ENCODE measurements at regions not wholly inside any gene's neighbourhood (a gene's known extent, or its start where the extent isn't known, plus 50 kb on each side); places are given as distances from the start of the nearest gene placed in this dataset.
A peak's percentile ranks its signal among the peaks of the same experiment; 100 is the strongest.

- H3K36me3 Mint-ChIP-seq = no peaks in the 10 kb centered on the region
- ATAC-seq = no peak
- no peaks in the 10 kb centered on the region for H3K9me3 Mint-ChIP-seq
- H3K4me1 Mint-ChIP-seq = no peaks in the 10 kb centered on the region
- H3K4me3 Mint-ChIP-seq = no peak overlapping the region
- no peak overlapping the region for H3K27ac Mint-ChIP-seq
- no peak for DNase-seq (ENCODE audit: low spot score in 2 of 2)
Observed at GRCh38 chr16:77570574-77570973, 135.7 kb upstream of the ADAMTS18 start.

- no peaks in the 10 kb centered on the region for H3K9me3 Mint-ChIP-seq
- ATAC-seq = no peak
- DNase-seq (ENCODE audit: low spot score in 2 of 2) = no peak
Observed at GRCh38 chr16:77571115-77571862, 136.5 kb upstream of the ADAMTS18 start.

GRCh38 chr16:77574867-77575624, 140.2 kb upstream of the ADAMTS18 start:
- Mint-ChIP-seq H3K9me3 (no peaks in the 10 kb centered on the region), H3K27ac (no peak overlapping the region), H3K36me3 (no peaks in the 10 kb centered on the region), H3K4me1 (no peaks in the 10 kb centered on the region), H3K4me3 (no peak overlapping the region)
- DNase-seq (ENCODE audit: low spot score in 2 of 2) = no peak
- no peak for ATAC-seq

More at GRCh38 chr16:77571115-77571862, 136.5 kb upstream of the ADAMTS18 start:
- Mint-ChIP-seq H3K4me1 (no peaks in the 10 kb centered on the region), H3K27ac (no peak overlapping the region), H3K4me3 (no peak overlapping the region), H3K36me3 (no peaks in the 10 kb centered on the region)

- Mint-ChIP-seq H3K36me3 (no peaks in the 10 kb centered on the region), H3K27ac (no peak overlapping the region), H3K4me1 (no peaks in the 10 kb centered on the region), H3K4me3 (no peak overlapping the region), H3K9me3 (no peaks in the 10 kb centered on the region)
- no peak for DNase-seq (ENCODE audit: low spot score in 2 of 2)
- ATAC-seq = no peak
Observed at GRCh38 chr16:77579351-77579891, 142.9 kb upstream of the NUDT7 start.

GRCh38 chr16:77581706-77582105, 140.6 kb upstream of the NUDT7 start:
- Mint-ChIP-seq H3K9me3 (no peaks in the 10 kb centered on the region), H3K4me3 (no peak overlapping the region)

GRCh38 chr16:77584205-77584859, 138.0 kb upstream of the NUDT7 start:
- no peaks in the 10 kb centered on the region for H3K36me3 Mint-ChIP-seq
- no peak for ATAC-seq
- no peak overlapping the region for H3K27ac Mint-ChIP-seq
- DNase-seq (ENCODE audit: low spot score in 2 of 2) = peak in 1 of 2 donors; percentile 9
- peaks cover 9% of the 10 kb centered on the region for H3K4me1 Mint-ChIP-seq
- H3K4me3 Mint-ChIP-seq = no peak overlapping the region
- no peaks in the 10 kb centered on the region for H3K9me3 Mint-ChIP-seq

More at GRCh38 chr16:77581706-77582105, 140.6 kb upstream of the NUDT7 start:
- no peaks in the 10 kb centered on the region for H3K36me3 Mint-ChIP-seq
- H3K27ac Mint-ChIP-seq = no peak overlapping the region
- H3K4me1 Mint-ChIP-seq = peaks cover 9% of the 10 kb centered on the region
- DNase-seq (ENCODE audit: low spot score in 2 of 2) = no peak
- ATAC-seq = no peak

GRCh38 chr16:77585379-77586251, 136.7 kb upstream of the NUDT7 start:
- Mint-ChIP-seq H3K9me3 (no peaks in the 10 kb centered on the region), H3K27ac (no peak overlapping the region)
- DNase-seq (ENCODE audit: low spot score in 2 of 2) = no peak

GRCh38 chr16:77588389-77588788, 133.9 kb upstream of the NUDT7 start:
- DNase-seq (ENCODE audit: low spot score in 2 of 2) (no peak), ATAC-seq (no peak)
- Mint-ChIP-seq H3K36me3 (no peaks in the 10 kb centered on the region), H3K9me3 (no peaks in the 10 kb centered on the region), H3K4me1 (peaks cover 9% of the 10 kb centered on the region), H3K4me3 (no peak overlapping the region), H3K27ac (no peak overlapping the region)

More at GRCh38 chr16:77585379-77586251, 136.7 kb upstream of the NUDT7 start:
- no peak overlapping the region for H3K4me3 Mint-ChIP-seq
- ATAC-seq = peak; percentile 74
- H3K36me3 Mint-ChIP-seq = no peaks in the 10 kb centered on the region
- peaks cover 9% of the 10 kb centered on the region for H3K4me1 Mint-ChIP-seq

GRCh38 chr16:77589071-77589765, 133.1 kb upstream of the NUDT7 start:
- DNase-seq (ENCODE audit: low spot score in 2 of 2) (no peak), ATAC-seq (no peak)
- Mint-ChIP-seq H3K4me3 (no peak overlapping the region), H3K4me1 (peaks cover 9% of the 10 kb centered on the region), H3K36me3 (no peaks in the 10 kb centered on the region), H3K9me3 (no peaks in the 10 kb centered on the region), H3K27ac (no peak overlapping the region)

GRCh38 chr16:77590707-77591106, 131.6 kb upstream of the NUDT7 start:
- H3K27ac Mint-ChIP-seq = no peak overlapping the region
- no peak for ATAC-seq
- peaks cover 3% of the 10 kb centered on the region for H3K4me1 Mint-ChIP-seq
- no peak for DNase-seq (ENCODE audit: low spot score in 2 of 2)
- H3K36me3 Mint-ChIP-seq = no peaks in the 10 kb centered on the region
- H3K9me3 Mint-ChIP-seq = no peaks in the 10 kb centered on the region
- H3K4me3 Mint-ChIP-seq = no peak overlapping the region

GRCh38 chr16:77591347-77591746, 131.0 kb upstream of the NUDT7 start:
- Mint-ChIP-seq H3K4me1 (no peaks in the 10 kb centered on the region), H3K9me3 (no peaks in the 10 kb centered on the region), H3K27ac (no peak overlapping the region), H3K36me3 (no peaks in the 10 kb centered on the region), H3K4me3 (no peak overlapping the region)
- DNase-seq (ENCODE audit: low spot score in 2 of 2) (no peak), ATAC-seq (no peak)

GRCh38 chr16:77592021-77592420, 130.3 kb upstream of the NUDT7 start:
- ATAC-seq = no peak

GRCh38 chr16:77594057-77594456, 128.3 kb upstream of the NUDT7 start:
- Mint-ChIP-seq H3K4me3 (no peak overlapping the region), H3K36me3 (no peaks in the 10 kb centered on the region), H3K9me3 (no peaks in the 10 kb centered on the region), H3K4me1 (no peaks in the 10 kb centered on the region), H3K27ac (no peak overlapping the region)
- no peak for DNase-seq (ENCODE audit: low spot score in 2 of 2)
- ATAC-seq = no peak

More at GRCh38 chr16:77592021-77592420, 130.3 kb upstream of the NUDT7 start:
- no peaks in the 10 kb centered on the region for H3K9me3 Mint-ChIP-seq
- no peaks in the 10 kb centered on the region for H3K36me3 Mint-ChIP-seq
- H3K27ac Mint-ChIP-seq = no peak overlapping the region
- H3K4me1 Mint-ChIP-seq = no peaks in the 10 kb centered on the region
- no peak overlapping the region for H3K4me3 Mint-ChIP-seq
- DNase-seq (ENCODE audit: low spot score in 2 of 2) = no peak
